ENCODE measurements at regions not wholly inside any gene's neighbourhood (a gene's known extent, or its start where the extent isn't known, plus 50 kb on each side); places are given as distances from the start of the nearest gene placed in this dataset.

- H3K9ac ChIP-seq (replicated peaks; ENCODE audit: extremely low read depth, insufficient read depth, low read length): no peak overlapping the region
- POLR2A ChIA-PET: no interaction called here
- CTCF ChIA-PET: no interaction called here
- H2AFZ ChIP-seq (ENCODE audit: low read depth, low read length): no peak overlapping the region
- dilution Hi-C loops (cut with MboI; ENCODE audit: extremely low pct_ligation_motif_present, low sequenced_read_pairs) (no loop called here), intact Hi-C loops (cut with micrococcal nuclease) (no loop called here)
- no peaks in the 10 kb centered on the region for H3K27me3 ChIP-seq (ENCODE audit: control insufficient read depth in 2 of 2, insufficient read depth in 2 of 2, low read length in 2 of 2)
- H4K20me1 ChIP-seq (replicated peaks; ENCODE audit: control insufficient read depth, extremely low read depth, insufficient read depth, low read length): no peaks in the 10 kb centered on the region
- no peak for DNase-seq (ENCODE audit: low read depth, low spot score)
- no peak overlapping the region for H3K4me2 ChIP-seq (ENCODE audit: insufficient read depth, low read length)
- no peak overlapping the region for H3K4me3 ChIP-seq (replicated peaks in 1 of 3; ENCODE audit: insufficient read depth in 1 of 3, low read depth in 1 of 3, low read length in 3 of 3)
- H3K4me1 ChIP-seq (ENCODE audit: control insufficient read depth, extremely low read depth, insufficient read depth, low read length): no peaks in the 10 kb centered on the region
- H3K9me3 ChIP-seq (replicated peaks; ENCODE audit: control insufficient read depth, insufficient read depth, low read length): no peaks in the 10 kb centered on the region
- no peaks in the 10 kb centered on the region for H3K79me2 ChIP-seq (ENCODE audit: control insufficient read depth, insufficient read depth, low read length)
- H3K9me1 ChIP-seq (replicated peaks; ENCODE audit: control insufficient read depth, extremely low read depth, insufficient read depth, low read length): no peaks in the 10 kb centered on the region
- no peak for TF ChIP-seq MYC (IDR thresholded peaks at IDR 0.05; ENCODE audit: low read depth, low read length)
- no peak for TF ChIP-seq EZH2 (IDR thresholded peaks at IDR 0.05; ENCODE audit: borderline replicate concordance, low read depth, low read length, severe bottlenecking)
- TF ChIP-seq FOS (IDR thresholded peaks at IDR 0.05; ENCODE audit: borderline replicate concordance, insufficient read depth, low read length): no peak
- TF ChIP-seq POLR2AphosphoS5 (IDR thresholded peaks at IDR 0.05; ENCODE audit: insufficient read depth, low read depth, low read length): no peak
- TF ChIP-seq POLR2A (IDR thresholded peaks at IDR 0.05; ENCODE audit: low read depth, low read length): no peak
- no peak for TF ChIP-seq CTCF (IDR thresholded peaks at IDR 0.05; ENCODE audit: extremely low read depth in 1 of 2, insufficient read depth in 1 of 2, low read depth in 1 of 2, low read length in 2 of 2)
- no peak for TF ChIP-seq JUN (IDR thresholded peaks at IDR 0.05; ENCODE audit: borderline replicate concordance, insufficient read depth, insufficient read length, low read depth)
- TF ChIP-seq GATA2 (IDR thresholded peaks at IDR 0.05; ENCODE audit: insufficient read depth, insufficient read length, low read depth, low read length): no peak
- TF ChIP-seq MAX (IDR thresholded peaks at IDR 0.05; ENCODE audit: insufficient read depth, insufficient read length): no peak
- no peak overlapping the region for H3K27ac ChIP-seq (ENCODE audit: insufficient read depth, low read depth, low read length)
- H3K36me3 ChIP-seq (ENCODE audit: control insufficient read depth in 2 of 2, extremely low read depth in 1 of 2, insufficient read depth in 2 of 2, low read length in 2 of 2): no peaks in the 10 kb centered on the region
- no peak for FAIRE-seq
- BruUV-seq (replicated peaks): no TSS peak
Observed at GRCh38 chr5:117690612-117691011, 1116.0 kb upstream of the SEMA6A start.
